Non-pigmented ciliary epithelial cell (primary cell): ENCODE measurements at regions not wholly inside any gene's neighbourhood (a gene's known extent, or its start where the extent isn't known, plus 50 kb on each side); places are given as distances from the start of the nearest gene placed in this dataset.
"Not testable (repeated sequence)": the region's sequence is repeated elsewhere in the genome, so short reads cannot be mapped to it uniquely, and the experiment has no call there.

ENCODE experiments used
- DNase-seq: peaks from one replicate; pipeline ENCODE4 v3.0.0-alpha.2; 2010; ENCODE audit warnings: low read depth

DNA sequence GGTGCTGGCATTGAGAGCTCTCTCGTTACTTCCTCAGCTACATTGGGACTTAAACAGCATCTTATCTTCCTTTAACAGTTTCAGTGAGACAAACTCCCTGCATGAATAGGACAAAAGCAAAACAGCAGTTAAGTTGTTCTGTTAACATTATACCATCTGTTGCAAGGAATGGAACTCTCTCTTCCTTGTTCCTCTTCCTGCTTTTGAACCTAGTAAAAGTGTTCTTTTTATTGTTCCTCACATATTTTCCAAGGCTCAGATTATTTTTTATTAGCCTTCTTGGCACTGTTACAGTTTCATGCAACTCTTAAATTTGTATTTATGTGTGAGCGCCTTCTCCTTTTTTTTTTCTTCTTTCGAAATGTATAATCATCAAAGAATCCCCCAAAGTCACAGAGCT, 202.6 kb upstream of the UFM1 start:
- DNase-seq = no peak

- no peak for DNase-seq
Observed at GRCh38 chr13:38141792-38142191, 207.9 kb upstream of the UFM1 start.

DNA sequence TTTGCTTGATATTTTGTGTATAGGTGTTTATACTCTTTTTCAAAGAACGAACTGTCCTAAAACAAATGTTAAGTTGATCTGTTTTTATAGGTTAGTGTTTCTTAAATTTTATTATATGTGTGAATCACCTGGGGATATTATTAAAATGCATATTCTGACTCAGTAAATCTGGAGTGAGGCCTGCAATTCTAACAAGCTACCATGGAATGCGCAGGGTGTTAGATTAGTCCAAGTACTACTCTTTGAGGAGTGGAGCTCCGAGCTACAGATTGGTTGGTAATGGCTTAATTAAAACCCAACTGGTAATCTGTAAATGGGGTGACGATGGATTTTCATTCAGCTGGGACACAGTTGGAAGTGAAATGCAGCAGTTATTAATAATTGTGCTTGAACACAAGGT, 214.1 kb upstream of the UFM1 start:
- DNase-seq = no peak

DNA sequence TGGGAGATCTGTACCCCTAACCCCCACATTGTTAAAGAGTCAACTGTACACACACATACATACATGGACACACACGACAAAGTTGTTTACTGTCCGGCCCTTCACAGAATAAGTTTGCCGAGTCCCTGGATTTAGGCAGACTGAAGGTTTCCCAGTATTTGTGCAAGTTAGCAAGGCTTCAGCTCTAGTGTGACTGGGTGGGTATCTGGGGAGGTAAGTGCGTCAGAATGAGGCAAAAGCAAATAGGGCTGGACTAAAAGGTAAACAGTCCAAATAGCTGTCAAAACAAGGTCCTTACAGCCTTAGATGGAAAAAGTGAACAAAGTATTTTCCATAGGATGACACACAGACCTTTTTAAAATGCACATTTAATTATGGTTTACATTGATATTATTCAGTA, 228.4 kb upstream of the UFM1 start:
- no peak for DNase-seq

DNA sequence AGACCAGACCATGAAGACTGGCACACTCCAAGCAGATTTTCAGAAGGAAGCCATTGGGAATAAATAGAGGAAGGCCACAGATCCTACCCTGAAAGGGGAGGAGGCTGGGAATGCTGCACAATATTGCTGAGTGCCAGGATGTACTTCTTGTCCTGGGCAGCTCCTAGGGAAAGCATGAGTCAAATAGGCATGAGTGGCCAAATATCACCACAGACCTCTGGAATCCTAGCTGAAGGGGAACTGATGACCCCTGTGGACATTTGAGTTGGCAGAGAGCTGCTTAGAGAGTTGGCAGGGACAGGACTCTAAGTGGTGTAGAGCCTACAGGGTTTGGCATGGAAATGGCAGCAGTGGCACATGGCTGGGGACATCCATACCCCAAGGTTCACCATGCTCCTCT, 234.3 kb upstream of the TRPC4 start:
- DNase-seq = no peak

DNA sequence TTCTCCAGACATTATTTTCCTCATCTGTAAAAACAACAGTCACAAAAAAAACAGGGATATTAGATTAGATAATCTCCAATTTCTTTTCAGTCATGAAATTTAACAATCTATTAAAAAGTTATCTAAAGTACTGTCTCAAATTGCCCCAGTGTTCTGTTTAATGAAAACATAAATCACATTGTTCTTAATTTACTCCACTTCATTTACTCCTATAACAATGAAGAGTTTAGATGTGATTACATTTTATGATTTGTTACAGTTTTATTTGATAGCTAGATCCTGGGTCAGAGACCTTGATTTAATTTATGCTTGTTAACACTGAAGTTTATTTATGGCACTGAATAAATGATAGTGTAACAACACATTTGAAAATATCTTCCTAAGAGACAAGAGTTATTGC, 230.2 kb upstream of the TRPC4 start:
- DNase-seq = no peak

- DNase-seq = no peak
Observed at GRCh38 chr13:38093425-38093824, 223.9 kb upstream of the TRPC4 start.

DNA sequence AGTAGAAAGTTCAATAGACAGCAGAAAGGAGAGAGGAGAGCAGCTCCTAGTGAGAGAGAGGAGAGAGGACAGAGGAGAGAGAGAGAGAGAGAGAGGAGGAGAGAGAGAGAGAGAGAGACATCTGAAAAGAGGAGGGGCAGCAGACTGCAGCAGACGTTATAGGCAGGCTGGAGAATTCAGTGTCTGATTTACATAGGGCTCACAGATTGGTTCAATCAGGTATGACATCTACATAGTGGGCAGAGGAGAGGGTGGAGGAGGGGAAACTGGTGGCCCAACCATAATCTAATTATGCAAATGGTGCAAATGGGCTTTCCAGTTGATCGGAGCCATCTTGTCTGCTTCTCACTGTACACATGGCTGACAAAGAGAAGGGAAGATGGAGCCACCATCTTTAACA, 221.3 kb upstream of the TRPC4 start:
- DNase-seq = no peak

DNA sequence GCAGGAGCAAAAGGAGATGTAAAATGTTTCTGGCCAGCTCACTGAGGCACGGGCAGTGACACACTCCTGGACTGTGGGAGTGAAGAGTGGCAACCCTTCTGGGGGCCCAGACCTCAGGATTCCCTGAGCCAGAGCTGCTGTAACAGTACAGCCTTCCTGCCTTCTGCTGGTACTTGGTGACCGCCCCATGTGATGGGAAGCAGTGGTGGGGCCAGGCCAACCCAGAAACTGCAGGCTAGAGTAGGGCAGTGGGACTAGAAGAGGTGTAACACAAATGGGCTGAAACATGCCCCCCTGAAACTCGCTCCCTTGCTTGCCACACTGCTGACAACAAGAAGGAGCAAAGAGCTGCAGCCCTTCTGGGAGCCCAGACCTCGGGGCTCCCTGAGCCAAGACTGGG, 217.1 kb upstream of the TRPC4 start:
- DNase-seq = no peak

GRCh38 chr13:38086013-38086412, 216.4 kb upstream of the TRPC4 start:
- DNase-seq = no peak

- no peak for DNase-seq
Observed at GRCh38 chr13:38073931-38074330, 204.4 kb upstream of the TRPC4 start.

- no peak for DNase-seq
Observed at GRCh38 chr13:38072696-38073095, 203.1 kb upstream of the TRPC4 start.

DNA sequence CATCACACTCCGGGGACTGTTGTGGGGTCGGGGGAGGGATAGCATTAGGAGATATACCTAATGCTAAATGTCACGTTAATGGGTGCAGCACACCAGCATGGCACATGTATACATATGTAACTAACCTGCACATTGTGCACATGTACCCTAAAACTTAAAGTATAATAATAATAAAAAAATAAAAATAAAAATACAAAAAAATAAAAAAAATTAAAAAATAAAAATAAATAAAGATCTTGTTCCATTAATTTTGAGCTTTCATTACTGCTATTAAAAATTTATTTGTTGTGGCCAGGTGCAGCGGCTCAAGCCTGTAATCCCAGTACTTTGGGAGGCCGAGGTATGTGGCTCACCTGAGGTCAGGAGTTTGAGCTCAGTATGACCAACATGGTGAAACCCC, 201.8 kb upstream of the TRPC4 start:
- not testable (repeated sequence) for DNase-seq

DNA sequence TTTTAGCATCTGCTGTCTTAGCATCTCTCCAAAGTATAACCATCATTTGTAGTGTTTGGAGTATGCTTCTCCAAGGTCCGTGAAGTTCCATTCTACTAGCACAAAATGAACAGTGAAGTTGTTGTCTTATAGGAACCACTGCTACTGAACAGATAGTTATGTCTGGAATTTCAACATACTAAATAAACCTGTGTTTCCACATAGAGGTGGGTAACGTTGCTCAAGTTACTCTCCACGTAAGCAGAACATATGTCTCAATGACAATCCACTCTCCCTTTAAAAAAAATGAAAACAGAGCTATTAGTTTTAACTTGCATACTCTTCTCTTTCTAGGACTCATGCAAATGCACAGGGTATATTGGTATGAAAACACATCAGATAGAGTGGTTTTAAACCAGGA, 184.3 kb upstream of the TRPC4 start:
- no peak for DNase-seq

DNA sequence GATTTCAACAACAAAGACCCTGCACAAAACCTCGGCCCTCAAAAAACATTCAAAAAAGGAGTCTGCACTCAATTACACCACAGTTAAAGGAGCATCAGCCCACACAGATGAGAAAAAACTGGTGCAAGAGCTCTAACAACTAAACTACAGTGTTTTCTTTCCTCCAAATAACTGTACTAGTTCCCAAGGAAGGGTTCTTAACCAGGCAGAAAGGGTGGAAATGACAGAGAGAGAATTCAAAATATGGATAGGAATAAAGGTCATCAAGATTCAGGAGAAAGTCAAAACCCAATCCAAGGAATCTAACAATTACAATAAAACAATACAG, 176.4 kb upstream of the TRPC4 start:
- no peak for DNase-seq

DNA sequence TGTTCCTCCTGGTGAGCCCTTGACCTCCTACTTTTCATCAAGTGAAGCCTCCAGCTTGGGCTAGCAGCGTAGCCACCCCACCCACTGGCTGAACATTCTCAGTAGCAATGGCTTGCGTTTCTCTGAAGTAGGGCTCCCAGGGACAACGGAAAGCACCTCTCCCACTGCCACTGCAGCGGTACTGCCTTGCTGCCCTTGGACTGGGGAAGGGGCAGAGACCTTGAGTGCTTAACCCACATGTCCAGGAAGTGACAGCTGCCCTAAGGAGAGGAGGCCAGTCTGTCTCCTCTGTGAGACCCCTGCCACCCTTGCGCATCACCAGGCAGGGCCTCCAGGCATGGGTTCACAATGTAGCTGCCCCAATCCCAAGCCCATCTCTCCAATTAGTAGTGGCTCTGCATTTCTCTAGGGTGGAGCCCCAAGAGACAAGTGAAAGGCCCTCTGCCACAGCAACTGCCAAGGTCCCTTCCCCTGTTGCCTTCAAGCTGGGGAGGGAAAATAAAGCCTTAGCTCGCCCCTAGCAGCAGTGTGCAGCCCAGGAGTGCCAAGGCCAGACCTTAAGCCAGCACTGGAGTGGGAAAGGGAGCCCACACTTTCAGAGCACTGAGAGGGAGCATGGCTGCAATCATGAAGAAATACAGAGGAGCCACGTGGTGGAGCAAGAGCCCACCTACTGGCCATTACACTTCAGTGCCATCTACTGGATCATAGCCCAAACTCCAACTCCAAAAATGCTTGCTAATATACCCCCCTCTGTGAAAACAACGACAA, 175.9 kb upstream of the TRPC4 start:
- peak; percentile 4 for DNase-seq

DNA sequence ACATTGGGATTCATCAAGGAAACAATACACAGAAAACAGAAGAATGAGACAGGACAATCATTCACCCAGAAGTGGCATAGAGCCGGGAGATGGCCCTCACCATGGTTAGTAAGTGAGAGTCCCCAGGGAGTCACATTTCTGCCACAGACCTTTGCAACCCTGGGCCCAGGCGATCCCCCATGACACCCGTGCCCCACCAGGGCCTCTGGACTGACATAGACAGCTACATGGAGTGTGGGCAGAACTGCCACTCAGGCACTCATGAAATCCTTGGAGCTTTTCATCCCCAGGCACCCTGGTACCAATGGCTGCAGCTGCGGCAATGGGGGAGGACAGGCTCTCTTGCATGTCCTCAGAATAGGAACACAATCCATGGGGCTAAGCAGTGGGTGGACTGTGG, 174.5 kb upstream of the TRPC4 start:
- no peak for DNase-seq

DNA sequence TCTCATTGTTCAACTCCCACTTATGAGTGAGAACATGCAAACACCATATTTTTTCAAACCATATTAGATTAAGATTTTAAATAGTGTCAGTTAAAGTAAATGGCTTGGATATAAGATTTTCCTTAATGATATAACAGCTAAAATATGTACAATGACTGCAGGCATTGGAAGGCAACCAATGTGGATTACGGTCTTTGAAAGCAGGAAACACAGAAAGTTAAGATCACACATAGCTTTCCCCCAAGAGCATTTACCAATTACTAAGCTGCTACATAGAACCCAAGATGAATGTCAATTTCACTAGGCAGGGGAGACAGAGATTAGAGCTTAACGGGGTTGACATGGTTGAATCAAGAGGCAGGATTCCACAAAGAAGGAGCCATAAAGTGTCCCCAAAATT, 173.2 kb upstream of the TRPC4 start:
- peak; percentile 28 for DNase-seq

DNA sequence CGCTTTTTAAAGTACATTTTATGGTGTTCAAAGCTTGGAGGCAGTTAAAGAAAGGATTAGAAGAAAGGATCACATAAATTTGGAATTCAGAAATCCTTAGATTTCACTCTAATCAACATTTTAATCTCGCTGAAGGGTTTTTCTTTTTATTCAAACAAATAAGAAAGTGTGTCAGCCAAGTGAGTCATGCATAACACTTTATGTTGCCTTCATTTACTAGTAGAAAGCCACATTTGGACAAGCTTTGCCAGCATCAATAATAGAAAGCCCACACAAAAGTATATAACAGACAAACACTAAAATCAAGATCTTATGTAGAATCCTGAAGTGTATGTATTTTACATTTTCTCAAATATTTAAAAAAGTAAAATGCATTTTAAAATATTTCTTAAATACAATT, 154.9 kb upstream of the TRPC4 start:
- DNase-seq = peak; percentile 10

DNA sequence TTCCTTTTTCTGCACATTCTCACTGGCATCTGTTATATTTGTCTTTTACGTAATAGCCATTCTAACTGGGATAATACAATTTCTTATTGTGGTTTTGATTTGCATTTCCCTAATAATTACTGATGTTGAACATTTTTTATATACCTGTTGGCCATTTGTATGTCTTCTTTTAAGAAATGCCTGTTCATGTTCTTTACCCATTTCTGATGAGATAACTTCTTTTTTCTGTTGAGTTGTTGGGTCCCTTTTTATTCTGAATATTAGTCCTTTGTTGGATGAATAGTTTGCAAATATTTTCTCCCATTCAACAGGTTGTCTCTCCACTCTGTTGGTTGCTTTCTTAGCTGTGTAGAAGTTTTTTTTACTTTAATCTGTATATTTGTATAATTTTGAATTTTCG, 147.7 kb upstream of the TRPC4 start:
- no peak for DNase-seq

DNA sequence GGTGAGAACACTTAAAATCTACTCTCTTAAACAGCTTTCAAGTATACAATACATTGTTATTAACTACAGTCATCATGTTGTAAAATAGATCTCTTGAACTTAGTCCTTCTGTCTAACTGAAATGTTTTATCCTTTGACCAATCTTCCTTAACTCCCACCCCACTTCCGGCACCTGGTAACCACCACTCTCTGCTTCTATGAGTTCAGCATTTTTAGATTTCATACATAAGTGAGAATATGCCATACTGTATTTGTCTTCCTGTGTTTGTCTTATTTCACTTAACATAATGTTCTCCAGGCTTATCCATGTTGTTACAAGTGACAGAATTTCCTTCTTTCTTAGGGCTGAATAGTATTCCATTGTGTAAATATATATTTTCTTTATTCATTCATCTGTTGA, 144.1 kb upstream of the TRPC4 start:
- DNase-seq = no peak

- DNase-seq = no peak
Observed at GRCh38 chr13:38012096-38012495, 142.5 kb upstream of the TRPC4 start.

DNA sequence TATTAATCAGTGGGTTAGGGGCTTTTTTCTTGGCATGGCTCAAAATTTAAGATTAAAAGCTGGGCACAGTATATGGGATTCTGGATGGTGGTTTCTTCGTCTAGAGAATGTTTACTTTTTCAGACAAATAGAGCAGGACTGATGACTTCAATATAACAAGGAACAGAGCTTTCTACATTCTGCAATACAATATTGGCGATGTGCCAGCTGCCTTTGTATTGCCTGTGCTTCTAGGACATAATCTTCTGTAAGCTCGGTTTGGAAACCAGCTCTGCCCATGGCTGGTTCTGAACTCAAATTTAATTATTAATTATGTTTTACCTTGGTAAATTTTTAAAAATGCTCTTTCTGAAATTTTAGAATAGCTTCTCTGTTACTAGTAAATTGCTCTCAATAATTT, 139.1 kb upstream of the TRPC4 start:
- DNase-seq = no peak

DNA sequence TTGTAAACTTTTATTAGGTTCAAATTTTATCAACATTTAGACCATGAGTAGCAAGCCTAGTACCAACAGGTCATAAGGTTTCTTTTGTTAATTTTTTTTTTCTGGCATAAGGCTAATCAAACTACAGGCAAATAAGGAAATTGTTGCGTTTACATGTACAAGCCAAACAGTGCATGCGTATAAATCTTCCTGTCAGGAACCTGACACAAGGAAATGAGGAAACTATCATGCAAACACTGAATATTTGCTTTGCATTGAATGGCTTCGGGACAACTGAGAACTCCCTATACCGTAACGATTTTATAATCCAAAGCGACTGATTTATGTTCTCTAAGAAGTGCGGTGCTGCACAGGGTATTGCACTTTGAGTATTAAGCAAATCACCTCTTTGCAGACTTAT, 133.0 kb upstream of the TRPC4 start:
- DNase-seq = no peak

DNA sequence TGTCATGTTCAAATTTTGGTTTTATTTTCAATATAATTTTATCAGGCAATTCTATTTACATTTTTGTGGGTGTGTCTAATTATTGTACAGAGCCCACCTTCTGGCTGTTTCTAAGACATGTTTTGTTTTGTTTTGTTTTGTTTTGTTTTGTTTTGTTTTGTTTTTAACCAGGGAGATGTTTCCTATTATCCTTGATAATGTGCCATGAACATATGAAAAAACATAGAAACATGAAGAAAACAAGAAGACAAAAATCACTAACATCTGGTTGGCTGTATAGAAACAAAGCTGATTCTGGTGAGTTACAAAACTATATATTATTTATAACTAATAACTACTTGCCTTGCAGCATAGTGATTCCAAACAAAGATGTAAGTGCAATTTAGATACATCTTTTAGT, 128.1 kb upstream of the TRPC4 start:
- DNase-seq = no peak
